ENCODE measurements at regions not wholly inside any gene's neighbourhood (a gene's known extent, or its start where the extent isn't known, plus 50 kb on each side); places are given as distances from the start of the nearest gene placed in this dataset.
A peak's percentile ranks its signal among the peaks of the same experiment; 100 is the strongest.

DNA sequence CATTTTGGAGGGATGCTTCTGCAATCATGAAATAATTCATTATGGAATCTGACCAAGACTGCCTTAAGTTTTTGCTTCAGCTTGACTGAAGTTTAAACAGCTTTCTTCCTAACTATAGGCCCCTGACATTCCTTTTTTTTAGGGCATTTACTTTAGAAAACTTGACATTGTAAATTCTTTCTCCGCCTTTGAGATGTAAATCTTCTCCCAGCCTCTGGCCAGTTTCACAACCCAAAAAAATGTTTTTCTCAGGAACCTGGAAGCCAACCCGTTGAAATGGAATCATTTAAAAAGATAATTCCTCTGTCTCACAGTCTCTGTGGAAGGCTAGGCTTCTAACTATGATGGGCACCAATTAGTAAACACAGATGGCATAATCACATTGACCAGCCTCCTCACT lies 710.4 kb upstream of the PABPC4L start:
- Histone ChIP-seq H3K4me1 (ENCODE audit: low read depth, poor library complexity, severe bottlenecking) (no peaks in the 10 kb centered on the region), H3K27me3 (ENCODE audit: insufficient read depth, low read depth) (no peaks in the 10 kb centered on the region), H3K79me2 (ENCODE audit: insufficient read depth, low read depth) (no peaks in the 10 kb centered on the region), H2AFZ (ENCODE audit: low read depth) (no peak overlapping the region), H4K20me1 (ENCODE audit: insufficient read depth) (no peaks in the 10 kb centered on the region), H3K4me2 (no peak overlapping the region), H3K9ac (no peak overlapping the region), H3K27ac (no peak overlapping the region), H3K36me3 (ENCODE audit: insufficient read depth) (no peaks in the 10 kb centered on the region), H3K4me3 (IDR thresholded peaks at IDR 0.05; ENCODE audit: insufficient read depth, low read depth, low read length) (no peak overlapping the region)
- TF ChIP-seq, protein P1, sequence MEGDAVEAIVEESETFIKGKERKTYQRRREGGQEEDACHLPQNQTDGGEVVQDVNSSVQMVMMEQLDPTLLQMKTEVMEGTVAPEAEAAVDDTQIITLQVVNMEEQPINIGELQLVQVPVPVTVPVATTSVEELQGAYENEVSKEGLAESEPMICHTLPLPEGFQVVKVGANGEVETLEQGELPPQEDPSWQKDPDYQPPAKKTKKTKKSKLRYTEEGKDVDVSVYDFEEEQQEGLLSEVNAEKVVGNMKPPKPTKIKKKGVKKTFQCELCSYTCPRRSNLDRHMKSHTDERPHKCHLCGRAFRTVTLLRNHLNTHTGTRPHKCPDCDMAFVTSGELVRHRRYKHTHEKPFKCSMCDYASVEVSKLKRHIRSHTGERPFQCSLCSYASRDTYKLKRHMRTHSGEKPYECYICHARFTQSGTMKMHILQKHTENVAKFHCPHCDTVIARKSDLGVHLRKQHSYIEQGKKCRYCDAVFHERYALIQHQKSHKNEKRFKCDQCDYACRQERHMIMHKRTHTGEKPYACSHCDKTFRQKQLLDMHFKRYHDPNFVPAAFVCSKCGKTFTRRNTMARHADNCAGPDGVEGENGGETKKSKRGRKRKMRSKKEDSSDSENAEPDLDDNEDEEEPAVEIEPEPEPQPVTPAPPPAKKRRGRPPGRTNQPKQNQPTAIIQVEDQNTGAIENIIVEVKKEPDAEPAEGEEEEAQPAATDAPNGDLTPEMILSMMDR (conservative IDR thresholded peaks at IDR 0.05; ENCODE audit: low read depth, low read length): no peak

DNA sequence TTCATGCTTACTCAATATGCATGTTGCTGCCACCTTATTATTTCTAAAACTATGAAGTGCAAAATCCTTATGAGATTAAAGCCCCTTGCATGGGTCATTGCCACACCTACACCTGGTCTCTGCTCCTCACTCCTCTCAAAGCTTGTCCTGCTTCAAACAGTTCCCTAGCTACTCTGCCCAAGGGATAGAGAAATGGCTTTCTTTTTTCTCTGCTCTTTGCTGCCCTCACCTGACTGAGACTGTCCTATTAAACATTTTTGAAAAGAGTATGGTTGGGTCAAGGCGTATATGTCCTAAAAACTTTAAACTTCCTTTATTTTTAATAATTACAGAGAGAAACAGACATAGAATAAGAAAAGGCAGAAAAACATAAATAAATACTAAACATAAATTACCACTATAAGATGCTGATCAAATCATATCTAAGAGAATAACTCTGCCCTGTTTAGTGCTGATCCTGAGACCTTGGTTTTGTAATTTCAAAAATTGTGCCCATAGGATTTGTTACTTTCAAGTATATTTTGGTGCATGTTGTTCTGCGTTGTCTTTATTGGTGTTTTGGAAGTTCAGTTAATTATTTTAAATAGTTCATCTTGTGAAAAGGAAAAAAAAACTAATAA lies 704.9 kb upstream of the PABPC4L start:
- Histone ChIP-seq H2AFZ (ENCODE audit: low read depth) (0 out of 2 replicates have a peak overlapping the region, but pooled peaks have one; percentile 3), H3K27me3 (ENCODE audit: insufficient read depth, low read depth) (no peaks in the 10 kb centered on the region), H3K27ac (no peak overlapping the region), H4K20me1 (ENCODE audit: insufficient read depth) (no peaks in the 10 kb centered on the region), H3K4me2 (no peak overlapping the region), H3K79me2 (ENCODE audit: insufficient read depth, low read depth) (no peaks in the 10 kb centered on the region), H3K4me1 (ENCODE audit: low read depth, poor library complexity, severe bottlenecking) (no peaks in the 10 kb centered on the region), H3K4me3 (IDR thresholded peaks at IDR 0.05; ENCODE audit: insufficient read depth, low read depth, low read length) (no peak overlapping the region), H3K36me3 (ENCODE audit: insufficient read depth) (no peaks in the 10 kb centered on the region), H3K9ac (no peak overlapping the region)
- TF ChIP-seq, protein P1 (conservative IDR thresholded peaks at IDR 0.05; ENCODE audit: low read depth, low read length): peak; percentile 47

DNA sequence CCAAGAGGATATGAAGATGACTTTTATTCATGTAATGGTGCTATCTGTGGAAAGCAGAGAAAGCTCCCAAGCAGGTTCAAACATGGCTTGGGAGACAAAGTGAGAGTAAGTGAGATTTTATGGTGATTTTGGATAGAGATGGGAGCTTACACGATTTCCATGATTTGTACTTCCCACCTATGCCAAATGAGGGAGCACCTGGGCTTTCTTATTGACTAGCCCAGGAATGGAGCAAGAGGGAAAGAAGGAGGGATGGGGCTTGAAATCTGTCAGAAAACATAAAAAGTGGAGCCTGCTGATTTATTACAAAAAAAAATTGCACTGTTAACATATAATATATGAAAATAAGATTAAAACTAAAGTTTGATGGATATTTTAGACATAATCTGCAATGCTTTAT lies 703.5 kb upstream of the PABPC4L start:
- H3K79me2 ChIP-seq (ENCODE audit: insufficient read depth, low read depth): no peaks in the 10 kb centered on the region
- no peak overlapping the region for H3K27ac ChIP-seq
- TF ChIP-seq, protein P1 (conservative IDR thresholded peaks at IDR 0.05; ENCODE audit: low read depth, low read length): no peak
- H3K9ac ChIP-seq: no peak overlapping the region
- no peaks in the 10 kb centered on the region for H3K27me3 ChIP-seq (ENCODE audit: insufficient read depth, low read depth)
- no peak overlapping the region for H3K4me3 ChIP-seq (IDR thresholded peaks at IDR 0.05; ENCODE audit: insufficient read depth, low read depth, low read length)
- no peaks in the 10 kb centered on the region for H3K36me3 ChIP-seq (ENCODE audit: insufficient read depth)
- H4K20me1 ChIP-seq (ENCODE audit: insufficient read depth): no peaks in the 10 kb centered on the region
- H2AFZ ChIP-seq (ENCODE audit: low read depth): no peak overlapping the region
- no peak overlapping the region for H3K4me2 ChIP-seq
- H3K4me1 ChIP-seq (ENCODE audit: low read depth, poor library complexity, severe bottlenecking): no peaks in the 10 kb centered on the region

DNA sequence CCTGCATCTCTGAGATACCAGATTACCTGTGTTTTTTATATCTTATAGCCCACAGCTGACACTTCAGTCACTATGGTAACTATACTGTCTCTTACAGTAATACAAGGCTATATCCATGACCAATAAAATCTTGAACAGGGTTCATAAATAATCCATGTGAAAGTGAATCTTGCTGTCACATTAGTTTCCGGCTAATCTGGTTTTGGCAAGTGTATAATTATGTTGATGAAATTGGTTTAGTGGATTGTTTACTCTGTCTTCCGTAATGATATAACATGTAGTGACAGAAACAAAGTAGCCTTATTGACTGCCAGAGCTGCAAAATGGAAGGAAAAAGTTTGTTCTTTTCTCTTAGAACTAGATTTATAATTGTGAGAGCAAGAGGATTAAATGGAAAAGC lies 686.6 kb upstream of the PABPC4L start:
- H3K4me1 ChIP-seq (ENCODE audit: low read depth, poor library complexity, severe bottlenecking): no peaks in the 10 kb centered on the region
- no peak overlapping the region for H2AFZ ChIP-seq (ENCODE audit: low read depth)
- no peaks in the 10 kb centered on the region for H3K79me2 ChIP-seq (ENCODE audit: insufficient read depth, low read depth)
- H3K27me3 ChIP-seq (ENCODE audit: insufficient read depth, low read depth): no peaks in the 10 kb centered on the region
- H4K20me1 ChIP-seq (ENCODE audit: insufficient read depth): no peaks in the 10 kb centered on the region
- H3K9ac ChIP-seq: no peak overlapping the region
- no peak overlapping the region for H3K4me2 ChIP-seq
- TF ChIP-seq, protein P1 (conservative IDR thresholded peaks at IDR 0.05; ENCODE audit: low read depth, low read length): no peak
- H3K4me3 ChIP-seq (IDR thresholded peaks at IDR 0.05; ENCODE audit: insufficient read depth, low read depth, low read length): no peak overlapping the region
- no peaks in the 10 kb centered on the region for H3K36me3 ChIP-seq (ENCODE audit: insufficient read depth)
- H3K27ac ChIP-seq: no peak overlapping the region
